ENCODE measurements at regions not wholly inside any gene's neighbourhood (a gene's known extent, or its start where the extent isn't known, plus 50 kb on each side); places are given as distances from the start of the nearest gene placed in this dataset.

DNA sequence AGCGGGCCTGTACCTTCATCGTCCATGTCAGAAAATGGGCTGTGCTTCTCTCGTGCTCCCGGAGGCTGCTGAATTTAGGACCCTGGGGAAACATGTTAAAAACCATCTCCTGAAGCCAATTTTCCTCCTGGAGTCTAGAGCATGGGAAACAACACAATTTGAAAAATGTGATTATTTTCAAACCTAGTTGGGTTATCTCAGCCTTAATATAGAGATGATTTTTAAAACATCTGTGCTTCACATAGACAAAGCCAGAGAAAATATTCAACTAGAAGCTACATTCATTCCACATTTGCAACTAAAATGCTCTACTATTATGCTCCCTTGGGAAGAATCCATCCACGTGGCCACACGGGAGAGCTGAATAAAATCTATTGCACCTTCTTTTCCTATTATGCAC lies 225.9 kb upstream of the TMEM72 start:
- TF ChIP-seq, protein P1, sequence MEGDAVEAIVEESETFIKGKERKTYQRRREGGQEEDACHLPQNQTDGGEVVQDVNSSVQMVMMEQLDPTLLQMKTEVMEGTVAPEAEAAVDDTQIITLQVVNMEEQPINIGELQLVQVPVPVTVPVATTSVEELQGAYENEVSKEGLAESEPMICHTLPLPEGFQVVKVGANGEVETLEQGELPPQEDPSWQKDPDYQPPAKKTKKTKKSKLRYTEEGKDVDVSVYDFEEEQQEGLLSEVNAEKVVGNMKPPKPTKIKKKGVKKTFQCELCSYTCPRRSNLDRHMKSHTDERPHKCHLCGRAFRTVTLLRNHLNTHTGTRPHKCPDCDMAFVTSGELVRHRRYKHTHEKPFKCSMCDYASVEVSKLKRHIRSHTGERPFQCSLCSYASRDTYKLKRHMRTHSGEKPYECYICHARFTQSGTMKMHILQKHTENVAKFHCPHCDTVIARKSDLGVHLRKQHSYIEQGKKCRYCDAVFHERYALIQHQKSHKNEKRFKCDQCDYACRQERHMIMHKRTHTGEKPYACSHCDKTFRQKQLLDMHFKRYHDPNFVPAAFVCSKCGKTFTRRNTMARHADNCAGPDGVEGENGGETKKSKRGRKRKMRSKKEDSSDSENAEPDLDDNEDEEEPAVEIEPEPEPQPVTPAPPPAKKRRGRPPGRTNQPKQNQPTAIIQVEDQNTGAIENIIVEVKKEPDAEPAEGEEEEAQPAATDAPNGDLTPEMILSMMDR (conservative IDR thresholded peaks at IDR 0.05) = no peak
- no peak for TF ChIP-seq EZH2 (IDR thresholded peaks at IDR 0.05; ENCODE audit: low read depth)

Measured in PC-9 (cell line).